Right lobe of liver (tissue), 6 donors: ENCODE measurements at regions not wholly inside any gene's neighbourhood (a gene's known extent, or its start where the extent isn't known, plus 50 kb on each side); places are given as distances from the start of the nearest gene placed in this dataset.

Source experiments
- ATAC-seq, 4 donors: fragments of 200-7000 bp; cut with Tn5 transposase; one replicate each; pipeline ENCODE4 v1.9.1; 2020; ENCODE audit warnings: mild to moderate bottlenecking in 4 of 4, moderate library complexity in 4 of 4
- DNase-seq, 3 donors: peaks; one replicate each; pipeline ENCODE4 v3.0.0-alpha.2; 2020
- H3K27ac ChIP-seq, 3 donors: fragments of 200-600 bp; one replicate each; pipeline ENCODE4 v1.8.0; 2022
- H3K27me3 ChIP-seq, 2 donors: fragments of 200-600 bp; one replicate each; pipeline ENCODE4 v1.8.0; 2022
- H3K36me3 ChIP-seq, 4 donors: fragments of 200-600 bp; sonication (generic) in 1 of 4; one replicate each; pipeline versions ENCODE4 v1.5.1 to v1.8.0; 2017 to 2022; ENCODE audit warnings: control low read depth in 1 of 4
- H3K4me1 ChIP-seq, 4 donors: fragments of 200-600 bp; sonication (generic) in 1 of 4; one replicate each; pipeline versions ENCODE4 v1.5.1 to v1.8.0; 2017 to 2022; ENCODE audit warnings: control low read depth in 1 of 4
- H3K4me3 ChIP-seq, 3 donors: fragments of 200-600 bp; one replicate each; pipeline ENCODE4 v1.8.0; 2022
- H3K9me3 ChIP-seq, 4 donors: fragments of 200-600 bp; sonication (generic) in 1 of 4; one replicate each; pipeline versions ENCODE4 v1.5.1 to v1.8.0; 2017 to 2022; ENCODE audit warnings: control low read depth in 1 of 4
- POLR2A ChIP-seq: fragments of 450-650 bp; IDR thresholded peaks from one replicate; pipeline ENCODE4 v1.6.1; 2017; ENCODE audit warnings: antibody characterized with exemption, mild to moderate bottlenecking
- WGBS: methylation state at CpG from one replicate; pipeline ENCODE4 v1.1.6; 2018; ENCODE audit warnings: low coverage, low lambda C conversion rate; ENCODE audit not compliant: insufficient coverage; ENCODE audit errors: missing lambda C conversion rate; 5-methylcytosine and 5-hydroxymethylcytosine counted together
- intact Hi-C, 2 donors: fragments of 100-400 bp; cut with DNase I; formaldehyde crosslinking; loops; one replicate each; pipeline versions ENCODE4 v1.11.2 to v1.14.1; 2022
- TF ChIP-seq, protein P1 (sequence below), 4 donors: fragments of 200-600 bp in 3 of 4; fragments of 450-650 bp in 1 of 4; IDR thresholded peaks; one replicate each; pipeline versions ENCODE4 v1.5.1 to v1.8.0; 2016 to 2022; ENCODE audit warnings: antibody characterized with exemption in 4 of 4, mild to moderate bottlenecking in 2 of 4
- donor health status: DM: no; HTN: yes; CAD: no.
- donor health status: DM: no; HTN: no; CAD: no.
- donor health status: DM: no; HTN: no; CAD: no.
- donor health status: DM: no; HTN: yes; CAD: no.
- donor health status: DM: no; HTN: yes; CAD: no.

DNA sequence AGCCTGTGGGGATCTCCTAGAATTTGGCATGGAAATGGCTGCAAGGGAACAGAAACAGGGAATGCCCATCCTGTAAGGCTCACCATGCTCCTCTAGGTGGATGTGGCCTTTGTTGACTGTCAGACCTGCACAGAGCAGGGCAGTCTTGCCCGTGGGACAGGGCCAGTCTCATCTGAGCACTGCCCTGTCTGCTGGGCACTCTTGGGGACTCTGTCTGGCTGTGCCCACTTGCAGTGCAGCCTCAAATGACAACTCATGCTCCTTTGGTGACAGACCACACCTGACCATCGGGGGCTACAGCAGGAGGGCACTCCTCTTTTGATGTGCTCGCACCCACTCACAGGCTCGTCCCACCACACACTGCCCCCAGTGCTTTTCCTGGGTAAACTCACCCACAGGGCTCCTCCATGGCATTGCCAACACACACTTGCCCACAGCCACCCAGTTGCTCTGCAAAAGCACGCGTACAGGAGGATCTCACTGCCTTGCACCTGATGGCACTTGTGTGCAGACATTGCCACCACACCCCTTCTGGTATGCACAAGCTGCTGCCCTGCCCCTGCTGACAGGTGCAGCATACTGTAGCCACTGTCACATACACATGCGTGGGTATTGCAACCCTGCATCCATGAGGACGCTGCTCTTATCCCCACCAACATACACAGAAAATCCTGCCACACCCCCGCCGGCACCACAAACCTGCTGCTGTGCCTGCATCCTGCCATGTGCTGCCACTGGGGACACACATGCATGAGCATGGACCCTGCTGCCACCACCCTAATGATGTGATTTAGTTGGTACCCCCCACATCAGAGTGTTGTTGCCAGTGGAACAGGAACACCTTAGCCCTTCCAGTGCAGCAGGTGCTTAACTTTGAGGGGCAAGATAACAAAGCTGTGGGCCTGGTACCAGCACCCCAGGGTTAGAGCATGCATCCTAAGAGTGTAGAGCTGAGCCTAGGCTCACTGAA is 100.1 kb upstream of the ARHGEF9 start:
- ATAC-seq (peak in 1 of 4 donors; percentile 26), DNase-seq (no peak)
- H3K36me3 ChIP-seq: no peaks in the 10 kb centered on the region
- no peak overlapping the region for H3K27ac ChIP-seq
- TF ChIP-seq, protein P1, sequence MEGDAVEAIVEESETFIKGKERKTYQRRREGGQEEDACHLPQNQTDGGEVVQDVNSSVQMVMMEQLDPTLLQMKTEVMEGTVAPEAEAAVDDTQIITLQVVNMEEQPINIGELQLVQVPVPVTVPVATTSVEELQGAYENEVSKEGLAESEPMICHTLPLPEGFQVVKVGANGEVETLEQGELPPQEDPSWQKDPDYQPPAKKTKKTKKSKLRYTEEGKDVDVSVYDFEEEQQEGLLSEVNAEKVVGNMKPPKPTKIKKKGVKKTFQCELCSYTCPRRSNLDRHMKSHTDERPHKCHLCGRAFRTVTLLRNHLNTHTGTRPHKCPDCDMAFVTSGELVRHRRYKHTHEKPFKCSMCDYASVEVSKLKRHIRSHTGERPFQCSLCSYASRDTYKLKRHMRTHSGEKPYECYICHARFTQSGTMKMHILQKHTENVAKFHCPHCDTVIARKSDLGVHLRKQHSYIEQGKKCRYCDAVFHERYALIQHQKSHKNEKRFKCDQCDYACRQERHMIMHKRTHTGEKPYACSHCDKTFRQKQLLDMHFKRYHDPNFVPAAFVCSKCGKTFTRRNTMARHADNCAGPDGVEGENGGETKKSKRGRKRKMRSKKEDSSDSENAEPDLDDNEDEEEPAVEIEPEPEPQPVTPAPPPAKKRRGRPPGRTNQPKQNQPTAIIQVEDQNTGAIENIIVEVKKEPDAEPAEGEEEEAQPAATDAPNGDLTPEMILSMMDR (IDR thresholded peaks at IDR 0.05): no peak
- TF ChIP-seq POLR2A: no peak
- no peaks in the 10 kb centered on the region for H3K27me3 ChIP-seq
- 50% methylated on average over 1 of the region's 10 CpGs for WGBS
- intact Hi-C loops: no loop called here
- H3K4me3 ChIP-seq: no peak overlapping the region
- H3K4me1 ChIP-seq: no peaks in the 10 kb centered on the region
- H3K9me3 ChIP-seq: no peaks in the 10 kb centered on the region

DNA sequence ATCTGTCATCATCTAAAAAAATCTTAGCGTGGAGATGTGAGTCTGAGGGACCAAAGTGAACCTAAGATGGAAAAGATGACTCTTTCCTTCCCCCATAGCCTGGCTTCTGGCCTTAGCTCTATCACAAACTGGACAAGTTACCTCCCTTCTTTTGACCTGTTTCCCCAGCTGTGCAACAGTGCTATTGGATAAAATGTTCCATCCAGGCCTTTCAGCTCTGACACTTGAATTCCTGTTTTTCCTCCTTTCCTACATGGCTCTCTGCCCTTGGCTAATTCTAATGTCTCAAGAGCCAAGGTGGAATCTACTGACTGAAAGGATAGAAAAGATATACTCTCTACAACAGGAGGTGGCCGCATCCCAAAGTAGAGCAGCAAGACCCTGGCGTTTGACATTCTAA is 84.5 kb upstream of the ARHGEF9 start:
- ATAC-seq (no peak), DNase-seq (no peak)
- peaks cover 0 to 6% of the 10 kb centered on the region in 2 donors for H3K27me3 ChIP-seq
- H3K9me3 ChIP-seq: peaks cover 0 to 4% (median 0%) of the 10 kb centered on the region in 4 donors
- H3K4me3 ChIP-seq: no peak overlapping the region
- WGBS: 64% methylated on average over 3 of the region's 3 CpGs
- no peaks in the 10 kb centered on the region for H3K4me1 ChIP-seq
- H3K27ac ChIP-seq: no peak overlapping the region
- intact Hi-C loops: no loop called here
- no peaks in the 10 kb centered on the region for H3K36me3 ChIP-seq
- TF ChIP-seq, protein P1 (IDR thresholded peaks at IDR 0.05): no peak
- TF ChIP-seq POLR2A: no peak

DNA sequence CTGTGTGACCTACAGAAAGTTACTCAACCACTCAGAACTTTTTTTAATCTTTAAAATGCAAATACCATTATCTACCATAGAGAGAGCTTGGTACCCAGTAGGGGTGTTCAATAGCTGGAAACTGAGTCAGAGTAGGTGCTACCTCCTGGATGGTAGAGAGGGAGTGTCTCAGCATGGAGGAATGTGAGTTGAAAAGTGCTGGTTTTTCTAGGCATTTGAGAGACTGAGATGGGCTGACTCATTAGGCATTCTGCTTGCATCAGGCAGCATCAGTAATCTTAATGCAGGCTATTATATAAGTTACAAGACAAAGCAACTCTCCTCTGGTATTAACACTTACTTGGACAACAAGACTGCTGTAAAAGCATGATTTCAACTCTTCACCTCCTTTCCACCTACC is 70.9 kb upstream of the ARHGEF9 start:
- ATAC-seq (no peak), DNase-seq (no peak)
- Histone ChIP-seq H3K27ac (no peak overlapping the region), H3K36me3 (no peaks in the 10 kb centered on the region), H3K9me3 (no peaks in the 10 kb centered on the region), H3K27me3 (no peaks in the 10 kb centered on the region), H3K4me1 (no peaks in the 10 kb centered on the region), H3K4me3 (no peak overlapping the region)
- TF ChIP-seq, protein P1 (IDR thresholded peaks at IDR 0.05): no peak
- TF ChIP-seq POLR2A: no peak
- intact Hi-C loops: no loop called here

DNA sequence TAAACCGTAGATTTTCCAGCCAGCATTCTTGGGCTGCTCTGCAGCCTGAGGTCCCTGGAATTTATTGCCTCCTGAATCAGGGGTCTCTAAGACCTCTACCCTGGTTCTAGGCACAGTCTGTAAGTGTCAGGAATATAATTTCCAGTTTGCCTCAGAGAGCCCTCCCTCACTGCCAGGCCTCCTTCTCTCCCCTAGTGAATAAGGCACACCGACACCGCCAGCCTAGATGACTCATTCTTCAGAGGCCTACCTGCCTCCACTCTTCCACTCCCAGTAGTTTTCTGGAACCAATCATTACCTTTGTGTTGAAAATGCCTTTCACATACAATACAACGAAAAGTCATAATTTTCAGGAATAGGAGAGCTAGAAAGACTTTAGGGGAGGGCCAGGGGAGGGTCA is 50.3 kb upstream of the ARHGEF9 start:
- no peak overlapping the region for H3K27ac ChIP-seq
- H3K4me1 ChIP-seq: no peaks in the 10 kb centered on the region
- no peak for ATAC-seq
- no peaks in the 10 kb centered on the region for H3K36me3 ChIP-seq
- no peaks in the 10 kb centered on the region for H3K9me3 ChIP-seq
- WGBS: 62% methylated on average over 4 of the region's 4 CpGs
- DNase-seq: no peak
- H3K27me3 ChIP-seq: no peaks in the 10 kb centered on the region
- intact Hi-C loops: no loop called here
- no peak for TF ChIP-seq POLR2A
- TF ChIP-seq, protein P1 (IDR thresholded peaks at IDR 0.05): no peak
- no peak overlapping the region for H3K4me3 ChIP-seq
